ENCODE measurements at regions not wholly inside any gene's neighbourhood (a gene's known extent, or its start where the extent isn't known, plus 50 kb on each side); places are given as distances from the start of the nearest gene placed in this dataset.
"Not testable (repeated sequence)": the region's sequence is repeated elsewhere in the genome, so short reads cannot be mapped to it uniquely, and the experiment has no call there.

DNA sequence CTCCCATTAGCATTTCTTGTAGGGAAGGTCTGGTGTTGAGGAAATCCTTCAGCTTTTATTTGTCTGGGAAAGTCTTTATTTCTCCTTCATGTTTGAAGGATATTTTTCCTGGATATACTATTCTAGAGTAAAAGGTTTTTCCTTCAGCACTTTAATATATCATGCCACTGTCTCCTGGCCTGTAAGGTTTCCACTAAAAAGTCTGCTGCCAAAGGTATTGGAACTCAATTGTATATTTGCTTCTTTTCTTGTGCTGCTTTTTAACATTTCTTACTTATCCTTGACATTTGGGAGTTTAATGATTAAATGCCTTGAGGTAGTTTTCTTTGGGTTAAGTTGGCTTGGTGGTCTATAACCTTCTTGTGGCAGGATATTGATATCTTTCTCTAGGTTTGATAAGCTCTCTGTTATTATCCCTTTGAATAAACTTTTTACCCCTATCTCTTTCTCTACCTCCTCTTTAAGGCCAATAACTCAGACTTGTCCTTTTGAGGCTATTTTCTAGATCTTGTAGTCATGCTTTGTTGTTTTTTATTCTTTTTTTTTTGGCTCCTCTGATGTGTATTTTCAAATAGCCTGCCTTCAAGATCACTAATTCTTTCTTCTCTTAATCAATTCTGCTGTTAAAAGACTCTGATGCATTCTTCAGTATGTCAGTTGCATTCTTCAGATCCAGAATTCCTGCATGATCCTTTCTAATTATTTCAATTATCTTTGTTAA, 225.0 kb upstream of the ZNF217 start:
- no peak for DNase-seq (ENCODE audit: low read depth)

DNA sequence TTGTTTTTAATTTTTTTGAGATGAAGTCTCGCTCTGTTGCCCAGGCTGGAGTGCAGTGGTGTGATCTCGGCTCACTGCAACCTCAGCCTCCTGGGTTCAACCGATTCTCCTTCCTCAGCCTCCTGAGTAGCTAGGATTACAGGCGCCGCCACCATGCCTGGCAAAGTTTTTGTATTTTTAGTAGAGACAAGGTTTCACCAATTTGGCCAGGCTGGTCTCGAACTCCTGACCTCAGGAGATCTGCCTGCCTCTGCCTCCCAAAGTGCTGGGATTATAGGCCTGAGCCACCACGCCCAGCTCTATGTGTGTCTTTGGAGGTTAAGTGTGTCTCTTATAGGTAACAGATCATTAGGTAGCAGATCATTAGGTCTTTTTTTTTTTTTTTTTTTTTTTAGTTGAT, 223.9 kb upstream of the ZNF217 start:
- not testable (repeated sequence) for DNase-seq (ENCODE audit: low read depth)

DNA sequence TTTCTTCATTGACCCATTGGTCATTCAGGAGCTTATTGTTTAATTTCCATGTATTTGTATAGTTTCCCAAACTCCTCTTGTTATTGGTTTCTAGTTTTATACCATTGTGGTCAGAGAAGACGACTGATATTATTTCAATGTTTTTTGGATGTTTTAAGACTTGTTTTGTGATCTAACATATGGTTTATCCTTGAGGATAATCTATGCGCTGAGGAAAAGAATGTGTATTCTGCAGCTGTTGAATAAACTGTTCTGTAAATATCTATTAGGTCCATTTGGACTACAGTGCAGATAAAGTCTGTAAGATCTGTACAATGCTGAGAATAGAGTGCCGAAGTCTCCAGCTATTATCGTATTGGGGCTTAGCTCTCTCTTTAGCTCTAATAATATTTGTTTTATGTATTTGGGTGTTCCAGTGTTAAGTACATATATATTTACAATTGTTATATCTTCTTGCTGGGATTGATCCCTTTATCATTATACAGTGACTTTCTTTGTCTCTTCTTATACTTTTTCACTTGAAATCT, 223.3 kb upstream of the ZNF217 start:
- no peak for DNase-seq (ENCODE audit: low read depth)

DNA sequence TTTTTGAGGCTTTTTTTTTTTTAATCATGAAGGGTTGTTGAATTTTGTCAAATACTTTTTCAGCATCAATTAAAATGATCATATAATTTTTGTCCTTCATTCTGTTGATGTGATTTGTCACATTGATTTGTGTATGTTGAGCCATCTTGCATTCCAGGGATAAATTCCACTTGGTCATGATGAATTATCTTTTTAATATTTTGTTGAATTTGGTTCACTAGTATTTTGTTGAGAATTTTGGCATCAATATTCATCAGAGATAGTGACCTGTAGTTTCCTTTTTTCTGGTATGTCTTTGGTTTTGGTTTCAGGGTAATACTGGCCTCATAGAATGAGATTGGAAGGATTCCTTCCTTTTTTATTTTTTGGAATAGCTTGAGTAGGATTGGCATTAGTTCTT, 221.9 kb upstream of the ZNF217 start:
- DNase-seq (ENCODE audit: low read depth): no peak

DNA sequence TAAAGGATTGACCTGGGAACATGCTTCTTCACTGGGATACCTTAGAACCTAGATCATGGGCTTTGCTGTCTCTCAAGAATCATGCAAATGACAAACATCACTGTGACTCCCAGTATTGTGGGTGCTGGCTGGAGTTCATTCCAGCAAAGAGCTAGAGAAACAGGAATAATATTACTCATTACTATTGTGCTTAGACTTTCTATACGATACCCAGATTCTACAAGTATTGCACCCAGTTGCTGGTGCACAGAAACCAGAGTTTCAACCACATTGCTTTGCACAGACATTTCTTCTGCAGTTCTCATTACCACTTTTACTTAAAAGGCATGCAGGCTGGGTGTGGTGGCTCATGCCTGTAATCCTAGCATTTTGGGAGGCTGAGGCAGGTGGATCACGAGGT, 220.4 kb upstream of the ZNF217 start:
- no peak for DNase-seq (ENCODE audit: low read depth)

DNA sequence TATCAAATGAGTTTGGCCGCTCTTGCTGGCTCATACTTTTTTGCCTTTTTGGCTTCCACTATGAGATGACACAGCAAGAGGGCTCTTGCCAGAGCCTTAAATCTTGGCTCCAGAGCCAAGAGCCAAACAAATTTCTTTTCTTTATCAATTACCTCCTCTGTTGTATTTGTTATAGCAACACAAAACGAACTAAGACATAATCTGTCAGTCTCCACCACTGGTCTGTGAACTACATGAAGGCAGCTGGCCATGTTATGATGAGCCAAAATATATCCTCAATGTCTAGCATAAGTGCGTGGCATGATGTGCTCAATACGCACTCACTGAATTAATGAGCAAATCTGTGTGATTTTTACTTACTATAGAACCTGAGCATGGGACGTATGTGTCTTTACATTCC, 220.0 kb upstream of the ZNF217 start:
- no peak for DNase-seq (ENCODE audit: low read depth)

DNA sequence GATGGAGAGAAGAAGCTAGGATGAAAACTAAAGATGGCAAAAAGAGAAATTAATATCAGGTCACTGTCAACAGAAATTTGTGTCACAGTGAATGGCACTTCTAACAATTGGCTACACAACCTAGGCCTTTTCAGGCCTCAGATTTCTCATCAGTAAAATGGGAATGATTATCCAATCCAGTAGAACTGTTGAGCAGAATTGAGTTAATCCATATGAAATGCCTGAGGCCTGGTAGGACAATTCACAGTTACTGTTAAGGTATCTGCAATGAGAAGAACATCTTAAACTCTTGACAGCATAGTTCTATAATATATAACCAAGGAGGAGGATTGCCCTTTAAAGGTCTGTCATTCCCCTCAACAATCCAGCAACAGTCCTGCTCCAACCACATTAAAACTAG, 217.9 kb upstream of the ZNF217 start:
- no peak for DNase-seq (ENCODE audit: low read depth)

DNA sequence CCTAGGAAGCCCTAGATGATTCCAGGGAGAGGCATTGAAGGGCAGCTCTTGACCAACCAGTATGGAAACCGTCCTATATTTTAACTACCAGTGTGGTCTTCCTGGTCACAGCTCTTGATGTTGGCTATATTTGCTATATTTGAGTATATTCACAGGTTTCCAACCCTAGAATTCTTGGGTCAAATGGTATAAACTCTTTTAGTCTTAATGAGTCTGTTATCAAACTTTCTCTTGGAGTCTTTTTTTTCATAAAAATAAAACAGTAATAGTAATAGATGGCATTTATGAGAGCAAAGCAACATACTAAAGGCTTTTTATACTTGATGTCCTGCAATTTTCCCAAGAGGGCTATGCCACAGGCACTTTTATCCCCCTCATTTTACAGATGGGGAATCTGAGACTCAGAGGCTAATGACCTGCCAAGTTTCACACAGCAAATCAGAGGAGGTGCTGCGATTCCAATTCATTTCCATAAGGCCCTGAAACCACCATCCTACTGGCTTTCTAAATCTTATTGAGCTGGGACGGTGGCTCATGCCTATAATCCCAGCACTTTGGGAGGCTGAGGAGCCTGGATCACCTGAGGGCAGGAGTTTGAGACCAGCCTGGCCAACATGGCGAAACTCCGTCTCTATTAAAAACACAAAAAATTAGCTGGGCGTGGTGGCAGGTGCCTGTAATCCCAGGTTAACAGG, 217.2 kb upstream of the ZNF217 start:
- DNase-seq (ENCODE audit: low read depth): no peak

DNA sequence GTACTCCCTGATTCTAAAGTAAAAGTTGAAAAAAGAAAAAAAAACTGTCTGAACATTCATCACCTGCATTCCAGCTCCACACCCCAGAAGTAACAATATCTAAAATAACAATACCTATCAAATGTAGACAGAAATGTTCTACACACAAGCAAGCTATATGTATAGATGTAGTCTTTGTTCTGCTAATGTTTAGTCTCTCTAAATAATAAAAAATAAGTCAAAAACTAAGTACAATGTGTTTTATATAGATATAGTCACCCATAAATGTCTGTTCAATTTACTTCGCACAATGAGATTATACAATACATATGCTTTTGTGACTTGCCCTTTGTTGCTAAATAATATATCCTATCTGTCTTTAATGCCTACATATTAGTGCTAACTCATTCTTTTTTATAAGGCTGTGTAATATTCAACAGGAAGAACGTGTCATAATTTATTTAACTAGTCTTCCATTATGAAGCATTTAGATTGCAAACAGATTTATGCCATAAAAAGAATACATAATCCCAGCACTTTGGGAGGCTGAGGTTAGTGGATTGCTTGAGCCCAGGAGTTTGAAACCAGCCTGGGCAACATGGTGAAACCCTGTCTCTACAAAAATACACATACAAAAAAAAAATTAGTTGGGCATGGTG, 216.2 kb upstream of the ZNF217 start:
- no peak for DNase-seq (ENCODE audit: low read depth)

DNA sequence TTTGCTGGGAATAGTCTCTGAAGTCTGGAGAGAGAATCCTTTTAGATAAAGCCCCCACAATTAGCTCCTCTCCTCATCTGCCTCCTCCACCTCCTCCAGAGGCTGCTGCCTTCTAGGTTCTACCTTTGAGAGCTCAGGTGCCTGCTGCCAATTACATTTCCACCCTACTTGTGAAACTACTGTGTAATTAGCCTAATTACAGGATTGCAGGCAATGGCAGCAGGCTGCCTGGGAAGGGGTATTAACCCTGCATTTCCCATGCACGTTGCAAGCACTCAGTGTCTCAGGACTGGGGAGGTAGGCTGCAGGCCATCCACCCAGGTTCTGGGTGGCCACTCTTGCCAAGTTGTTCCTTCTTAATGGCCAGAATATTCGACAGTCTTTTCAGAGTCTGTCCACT, 215.6 kb upstream of the ZNF217 start:
- DNase-seq (ENCODE audit: low read depth): no peak

DNA sequence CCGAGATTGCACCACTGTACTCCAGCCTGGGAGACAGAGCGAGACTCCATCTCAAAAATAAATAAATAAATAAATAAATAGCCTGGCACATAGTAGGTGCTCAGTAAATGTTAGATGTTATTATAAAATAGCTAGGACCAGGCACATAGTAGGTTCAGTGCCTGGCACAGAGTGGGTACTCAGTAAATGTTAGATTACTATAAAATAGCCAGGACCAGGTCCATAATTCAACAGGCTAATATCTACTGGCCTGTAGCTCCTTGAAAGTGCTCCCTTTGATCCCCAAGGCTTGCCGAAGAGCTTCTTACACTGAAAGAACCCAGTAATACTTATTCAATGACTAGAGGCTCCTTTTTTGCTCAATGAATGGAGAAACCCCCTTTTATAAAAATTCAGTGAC, 215.1 kb upstream of the ZNF217 start:
- DNase-seq (ENCODE audit: low read depth): no peak

DNA sequence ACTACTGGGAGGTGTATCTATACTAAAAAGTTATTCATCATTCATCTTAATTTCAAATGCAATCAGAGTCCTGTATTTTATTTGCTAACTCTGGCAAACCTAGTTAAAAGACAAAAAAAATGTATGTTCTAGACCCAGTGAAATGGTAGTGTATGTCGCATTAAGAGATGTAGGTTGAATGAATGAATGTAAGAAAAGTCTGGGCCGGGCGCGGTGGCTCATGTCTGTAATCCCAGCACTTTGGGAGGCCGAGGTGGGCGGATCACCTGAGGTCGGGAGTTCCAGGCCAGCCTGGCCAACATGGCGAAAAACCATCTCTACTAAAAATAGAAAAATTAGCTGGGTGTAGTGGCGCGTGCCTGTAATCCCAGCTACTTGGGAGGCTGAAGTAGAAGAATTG, 214.7 kb upstream of the ZNF217 start:
- not testable (repeated sequence) for DNase-seq (ENCODE audit: low read depth)

DNA sequence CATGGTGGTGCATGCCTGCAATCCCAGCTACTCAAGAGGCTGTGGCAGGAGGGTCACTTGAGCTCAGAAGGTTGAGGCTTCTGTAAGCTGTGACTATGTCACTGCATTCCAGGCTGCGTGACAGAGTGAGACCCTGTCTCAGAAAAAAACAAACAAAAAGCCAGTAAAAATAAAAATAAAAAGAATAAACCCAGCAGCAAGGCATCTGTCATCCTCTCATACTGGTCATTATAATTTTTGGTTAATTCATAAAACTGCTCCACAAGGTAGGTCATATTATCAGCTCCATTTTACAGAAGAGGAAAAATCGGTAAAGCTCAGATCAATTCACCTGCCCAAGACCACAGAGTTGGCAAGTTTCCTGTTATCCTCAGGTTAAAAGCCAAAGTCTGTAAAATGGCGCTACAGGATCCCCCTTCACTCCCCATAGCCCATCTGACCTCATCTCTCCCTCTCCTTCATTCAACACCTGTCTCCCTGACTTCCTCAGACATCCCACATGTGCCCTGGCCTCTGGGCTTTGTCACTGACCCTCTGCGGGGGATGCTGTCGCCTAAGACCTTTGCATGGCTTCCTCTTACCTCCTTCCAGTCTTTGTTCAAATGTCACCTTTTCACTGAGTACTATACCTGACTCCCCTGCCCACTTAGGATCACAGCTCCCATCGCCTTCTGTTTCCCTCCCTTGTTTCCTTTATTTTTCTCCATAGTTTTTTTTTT, 213.2 kb upstream of the ZNF217 start:
- no peak for DNase-seq (ENCODE audit: low read depth)

DNA sequence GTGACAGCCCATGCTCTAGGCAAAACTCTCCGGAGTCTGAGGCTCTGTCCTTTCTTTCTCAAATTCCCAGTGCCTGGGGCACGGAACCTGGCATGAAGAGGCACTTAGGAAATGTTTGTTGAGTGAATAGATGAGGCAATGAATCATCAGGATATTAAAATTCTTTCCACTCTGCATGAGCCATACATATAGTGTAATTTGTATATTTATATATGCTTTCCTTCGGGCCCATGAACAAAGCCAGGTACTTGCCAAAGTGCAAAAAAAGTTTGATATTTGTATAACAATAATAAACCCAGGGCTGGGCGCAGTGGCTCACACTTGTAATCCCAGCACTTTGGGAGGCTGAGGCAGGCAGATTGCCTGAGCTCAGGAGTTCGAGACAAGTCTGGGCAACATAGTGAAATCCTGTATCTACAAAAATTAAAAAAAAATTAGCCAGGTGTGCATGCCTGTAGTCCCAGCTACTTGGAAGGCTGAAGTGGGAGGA, 212.3 kb upstream of the ZNF217 start:
- DNase-seq (ENCODE audit: low read depth): peak; percentile 80

DNA sequence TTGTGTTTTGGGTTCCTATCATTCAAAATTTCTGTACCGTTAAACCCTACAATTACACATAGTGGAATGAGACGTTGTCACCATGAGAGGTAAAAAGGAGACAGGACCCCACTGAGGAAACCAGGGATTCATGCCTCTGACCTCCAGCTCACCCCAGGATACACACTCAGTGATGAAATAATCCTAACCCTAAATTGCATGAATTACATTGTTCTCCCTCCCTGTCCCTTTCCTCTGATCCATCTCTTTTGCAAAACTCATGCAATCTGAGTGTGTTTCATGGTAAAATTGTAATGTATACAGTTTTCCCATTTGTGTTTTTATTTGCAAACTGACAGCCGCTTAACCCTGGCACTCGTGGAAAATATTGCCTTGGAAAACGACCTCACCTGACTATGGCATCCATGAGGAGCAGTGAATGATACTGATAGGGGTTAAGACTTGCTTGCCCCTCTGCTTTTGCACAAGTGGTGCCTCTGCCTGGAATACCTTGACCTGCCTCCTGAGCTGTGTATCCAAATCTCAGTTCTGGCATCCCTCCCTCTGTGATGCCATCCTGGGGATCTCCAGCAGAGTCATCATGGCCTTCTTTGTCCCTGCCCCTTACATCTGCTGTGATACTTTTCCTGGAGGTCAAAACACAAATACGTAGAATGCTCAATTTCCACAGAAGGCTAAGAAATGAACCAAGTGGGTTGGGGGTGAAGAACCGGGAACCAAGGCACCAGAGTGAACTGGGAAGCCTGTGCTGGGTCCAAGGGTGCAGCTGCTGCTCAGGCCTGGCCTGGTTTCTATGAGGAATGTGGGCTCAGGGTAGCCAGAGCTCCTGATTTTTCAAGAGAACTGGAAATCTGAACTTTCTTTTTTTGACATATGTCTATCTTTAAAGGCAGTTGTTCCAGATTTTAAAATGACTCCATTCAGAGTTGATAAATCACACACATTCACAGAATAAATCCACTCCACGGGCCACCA, 211.6 kb upstream of the ZNF217 start:
- peak; percentile 38 for DNase-seq (ENCODE audit: low read depth)

DNA sequence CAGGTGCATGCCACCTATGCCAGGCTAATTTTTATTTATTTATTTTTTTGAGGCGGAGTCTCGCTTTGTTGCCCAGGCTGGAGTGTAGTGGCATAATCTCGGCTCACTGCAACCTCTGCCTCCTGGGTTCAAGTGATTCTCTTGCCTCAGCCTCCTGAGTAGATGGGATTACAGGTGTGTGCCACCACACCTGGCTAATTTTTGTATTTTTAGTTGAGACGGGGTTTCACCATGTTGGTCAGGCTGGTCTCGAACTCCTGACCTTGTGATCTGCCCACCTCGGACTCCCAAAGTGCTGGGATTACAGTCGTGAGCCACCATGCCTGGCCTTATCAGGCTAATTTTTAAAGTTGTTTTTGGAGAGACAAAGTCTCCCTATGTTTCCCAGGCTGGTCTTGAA, 210.7 kb upstream of the ZNF217 start:
- not testable (repeated sequence) for DNase-seq (ENCODE audit: low read depth)

DNA sequence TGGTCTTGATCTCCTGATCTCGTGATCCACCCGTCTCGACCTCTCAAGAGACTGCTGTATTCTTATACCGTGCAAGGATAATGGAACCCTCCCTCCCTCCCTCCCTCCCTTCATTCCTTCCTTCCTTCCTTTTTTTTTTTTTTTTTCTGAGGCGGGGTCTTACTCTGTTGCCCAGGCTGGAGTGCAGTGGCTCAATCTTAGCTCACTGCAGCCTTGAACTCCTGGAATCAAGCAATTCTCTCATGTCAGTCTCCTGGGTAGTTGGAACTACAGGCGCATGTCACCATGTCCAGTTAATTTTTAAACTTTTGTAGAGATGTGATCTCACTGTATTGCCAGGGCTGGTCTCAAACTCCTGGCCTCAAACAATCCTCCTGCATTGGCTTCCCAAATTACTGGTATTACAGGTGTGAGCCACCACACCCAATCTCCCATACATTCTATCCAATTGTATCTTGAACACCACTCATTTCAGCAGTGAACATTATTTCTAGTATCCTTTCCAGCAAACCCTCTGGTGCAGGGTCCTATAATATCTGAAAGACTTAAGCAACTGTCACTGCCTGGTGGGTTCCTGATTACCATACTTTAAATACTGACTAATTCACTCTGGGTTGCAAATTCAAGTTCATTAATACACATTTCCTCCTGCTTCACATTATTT, 210.0 kb upstream of the ZNF217 start:
- no peak for DNase-seq (ENCODE audit: low read depth)

DNA sequence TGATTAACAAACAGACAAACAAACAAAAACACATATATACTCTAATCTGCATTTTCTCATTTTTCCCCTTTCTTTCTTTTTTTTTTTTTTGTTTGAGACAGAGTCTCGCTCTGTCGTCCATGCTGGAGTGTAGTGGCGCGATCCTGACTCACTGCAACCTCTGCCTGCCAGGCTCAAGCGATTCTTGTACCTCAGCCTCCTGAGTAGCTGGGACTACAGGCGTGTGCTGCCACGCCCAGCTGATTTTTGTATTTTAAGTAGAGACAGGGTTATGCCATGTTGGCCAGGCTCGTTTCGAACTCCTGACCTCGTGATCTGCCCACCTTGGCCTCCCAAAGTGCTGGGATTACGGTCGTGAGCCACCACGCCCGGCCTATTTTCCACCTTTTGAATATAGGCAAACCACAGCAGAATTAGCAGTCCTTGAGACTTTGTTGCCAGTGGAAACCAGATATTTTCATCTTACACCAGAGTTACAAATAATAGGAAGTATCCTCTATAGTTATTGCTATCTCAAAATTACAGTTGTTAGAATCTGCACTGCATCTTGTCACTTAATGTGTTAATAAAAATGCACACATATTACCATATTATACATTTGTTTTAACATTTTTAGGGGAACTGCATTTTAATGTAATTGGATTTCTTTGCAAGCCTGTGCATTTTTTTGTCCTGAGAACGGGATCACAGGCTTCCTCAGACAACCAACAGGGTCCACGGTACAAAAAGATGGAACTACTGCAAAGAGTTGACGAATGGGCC, 208.2 kb upstream of the ZNF217 start:
- DNase-seq (ENCODE audit: low read depth): no peak

DNA sequence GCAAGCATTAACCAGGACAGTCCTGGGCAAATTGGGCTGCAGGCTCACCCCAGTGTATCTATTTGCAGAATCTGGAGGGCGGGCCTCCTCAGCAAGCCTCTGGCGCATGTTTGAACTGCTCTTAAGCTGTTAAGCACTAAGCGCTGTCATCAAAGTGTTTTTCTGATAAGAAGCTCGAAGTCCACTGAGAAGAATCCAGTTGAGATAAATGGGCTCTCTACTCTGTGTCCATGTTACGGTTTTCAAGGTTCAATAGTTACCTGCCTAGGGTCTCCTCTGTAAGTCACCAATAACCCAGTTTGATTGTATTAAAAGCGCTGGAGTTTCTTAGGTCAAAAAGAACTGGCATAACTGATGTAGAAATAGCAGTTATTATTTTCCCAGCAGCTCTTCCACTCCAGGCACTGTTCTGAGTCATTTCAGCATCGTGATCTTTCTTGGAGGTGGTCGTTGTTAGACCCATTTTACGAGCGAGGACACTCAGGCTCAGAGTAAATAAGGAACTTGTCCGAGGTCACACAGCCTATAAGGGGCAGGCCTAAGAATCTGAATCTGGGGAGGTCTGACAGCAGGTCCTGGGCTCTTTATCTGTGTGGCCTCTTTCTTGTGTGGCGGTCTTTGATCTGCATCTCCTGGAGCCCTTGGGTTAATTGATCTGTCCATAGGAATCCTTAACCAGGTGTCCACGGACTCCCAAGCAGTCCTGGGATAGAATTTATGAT, 207.4 kb upstream of the ZNF217 start:
- DNase-seq (ENCODE audit: low read depth): no peak
